ENCODE measurements at regions not wholly inside any gene's neighbourhood (a gene's known extent, or its start where the extent isn't known, plus 50 kb on each side); places are given as distances from the start of the nearest gene placed in this dataset.

DNA sequence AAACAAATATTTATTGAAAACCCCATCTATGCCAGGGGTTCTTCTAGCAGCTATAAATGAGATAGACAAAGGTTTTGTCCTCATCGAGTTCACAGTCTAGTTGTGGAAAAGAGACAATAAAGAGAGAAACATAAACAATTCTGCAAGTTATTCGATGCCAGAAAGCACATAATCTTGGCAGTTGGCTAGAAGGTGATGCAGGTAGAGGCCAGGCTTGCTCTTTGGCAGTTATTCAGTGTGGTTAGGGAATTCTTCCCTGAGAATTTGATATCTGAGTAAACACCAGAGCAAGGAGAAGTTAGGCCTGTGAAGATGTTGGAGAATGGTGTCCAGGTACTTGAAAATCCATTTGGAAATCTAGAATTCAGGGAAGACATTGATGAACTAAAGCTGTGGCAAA lies 547.4 kb downstream of the SLC4A3 start:
- TF ChIP-seq EZH2phosphoT487 (IDR thresholded peaks at IDR 0.05; ENCODE audit: insufficient read depth, low read depth) (no peak), EZH2 (IDR thresholded peaks at IDR 0.05; ENCODE audit: insufficient read depth, poor library complexity, severe bottlenecking) (no peak)
